Activated CD4-positive, alpha-beta memory T cell treated with anti-CD3 and anti-CD28 coated beads, Interleukin-2, amount 10 ng/mL, durations not matched to agents 7 days and 5 days (primary cell): ENCODE measurements at regions not wholly inside any gene's neighbourhood (a gene's known extent, or its start where the extent isn't known, plus 50 kb on each side); places are given as distances from the start of the nearest gene placed in this dataset.

Source experiments
- CTCF ChIA-PET: fragments of 350-600 bp; sonication (Branson Sonifier 250); formaldehyde crosslinking; loops from one replicate; lab custom pipeline; 2021; ENCODE audit warnings: antibody characterized with exemption, inconsistent platforms; lab: Charles Lee
- POLR2A ChIA-PET: fragments of 350-600 bp; sonication (Branson Sonifier 250); formaldehyde crosslinking; loops from one replicate; lab custom pipeline; 2021; ENCODE audit warnings: antibody characterized with exemption; lab: Charles Lee
- DNase-seq: peaks from one replicate; pipeline ENCODE4 v3.0.0-alpha.2; 2020
- H3K27ac Mint-ChIP-seq: one replicate; pipeline ENCODE4 v1.8.0; 2021; ENCODE audit warnings: mild to moderate bottlenecking, mixed read lengths
- H3K27me3 Mint-ChIP-seq: one replicate; pipeline ENCODE4 v1.8.0; 2021; ENCODE audit warnings: mixed read lengths
- H3K36me3 Mint-ChIP-seq: one replicate; pipeline ENCODE4 v1.8.0; 2021; ENCODE audit warnings: low read depth, mixed read lengths
- H3K4me1 Mint-ChIP-seq: one replicate; pipeline ENCODE4 v1.8.0; 2021; ENCODE audit warnings: mixed read lengths
- H3K4me3 Mint-ChIP-seq: one replicate; pipeline ENCODE4 v1.8.0; 2021; ENCODE audit warnings: mild to moderate bottlenecking, mixed read lengths
- H3K9me3 Mint-ChIP-seq: one replicate; pipeline ENCODE4 v1.8.0; 2021; ENCODE audit warnings: mixed read lengths

- CTCF ChIA-PET = no interaction called here
- Mint-ChIP-seq H3K9me3 (peaks cover 7% of the 10 kb centered on the region), H3K4me3 (no peak overlapping the region), H3K36me3 (peaks cover 3% of the 10 kb centered on the region), H3K27ac (no peak overlapping the region), H3K27me3 (no peaks in the 10 kb centered on the region), H3K4me1 (peaks cover 17% of the 10 kb centered on the region)
- POLR2A ChIA-PET = no interaction called here
- DNase-seq = no peak
Measured at GRCh38 chr10:4479342-4479741, 346.7 kb upstream of the AKR1E2 start.

- no peak for DNase-seq
- Mint-ChIP-seq H3K4me1 (peaks cover 27% of the 10 kb centered on the region), H3K27me3 (no peaks in the 10 kb centered on the region), H3K9me3 (peaks cover 7% of the 10 kb centered on the region), H3K36me3 (peaks cover 3% of the 10 kb centered on the region), H3K4me3 (no peak overlapping the region), H3K27ac (no peak overlapping the region)
- ChIA-PET CTCF (no interaction called here), POLR2A (no interaction called here)
Measured at GRCh38 chr10:4477664-4478063, 348.3 kb upstream of the AKR1E2 start.

GRCh38 chr10:4475827-4476490, 350.0 kb upstream of the AKR1E2 start:
- no peak for DNase-seq
- Mint-ChIP-seq H3K36me3 (peaks cover 3% of the 10 kb centered on the region), H3K27me3 (no peaks in the 10 kb centered on the region), H3K27ac (no peak overlapping the region), H3K4me3 (no peak overlapping the region), H3K9me3 (peaks cover 4% of the 10 kb centered on the region), H3K4me1 (peaks cover 27% of the 10 kb centered on the region)
- ChIA-PET CTCF (no interaction called here), POLR2A (no interaction called here)

GRCh38 chr10:4474829-4475228, 351.2 kb upstream of the AKR1E2 start:
- peaks cover 27% of the 10 kb centered on the region for H3K4me1 Mint-ChIP-seq
- H3K9me3 Mint-ChIP-seq = peaks cover 4% of the 10 kb centered on the region
- ChIA-PET CTCF (no interaction called here), POLR2A (interaction anchor here (0.7 kb wide), 1 partner anchor 697 kb away, joined by 3 read pairs; no protein-coding TSS in a partner anchor)
- peak overlapping the region; percentile 41 for H3K27ac Mint-ChIP-seq
- peaks cover 3% of the 10 kb centered on the region for H3K36me3 Mint-ChIP-seq
- H3K27me3 Mint-ChIP-seq = peaks cover 2% of the 10 kb centered on the region
- no peak overlapping the region for H3K4me3 Mint-ChIP-seq
- peak; percentile 41 for DNase-seq

- Mint-ChIP-seq H3K27ac (no peak overlapping the region), H3K4me3 (no peak overlapping the region), H3K27me3 (peaks cover 6% of the 10 kb centered on the region), H3K36me3 (no peaks in the 10 kb centered on the region), H3K4me1 (peaks cover 27% of the 10 kb centered on the region), H3K9me3 (no peaks in the 10 kb centered on the region)
- ChIA-PET POLR2A (interaction anchor here (0.7 kb wide), 1 partner anchor 696 kb away, joined by 3 read pairs; no protein-coding TSS in a partner anchor), CTCF (no interaction called here)
- no peak for DNase-seq
Measured at GRCh38 chr10:4473977-4474376, 352.0 kb upstream of the AKR1E2 start.

GRCh38 chr10:4472190-4472904, 353.7 kb upstream of the AKR1E2 start:
- CTCF ChIA-PET = no interaction called here
- H3K9me3 Mint-ChIP-seq = no peaks in the 10 kb centered on the region
- H3K27ac Mint-ChIP-seq = no peak overlapping the region
- POLR2A ChIA-PET = no interaction called here
- DNase-seq = no peak
- H3K4me3 Mint-ChIP-seq = no peak overlapping the region
- peaks cover 26% of the 10 kb centered on the region for H3K4me1 Mint-ChIP-seq
- H3K36me3 Mint-ChIP-seq = no peaks in the 10 kb centered on the region
- H3K27me3 Mint-ChIP-seq = peaks cover 7% of the 10 kb centered on the region

GRCh38 chr10:4470231-4470835, 355.7 kb upstream of the AKR1E2 start:
- DNase-seq = no peak
- peaks cover 20% of the 10 kb centered on the region for H3K4me1 Mint-ChIP-seq
- CTCF ChIA-PET = no interaction called here
- H3K27ac Mint-ChIP-seq = no peak overlapping the region
- H3K4me3 Mint-ChIP-seq = no peak overlapping the region
- no peaks in the 10 kb centered on the region for H3K9me3 Mint-ChIP-seq
- no peaks in the 10 kb centered on the region for H3K36me3 Mint-ChIP-seq
- POLR2A ChIA-PET = no interaction called here
- peaks cover 7% of the 10 kb centered on the region for H3K27me3 Mint-ChIP-seq

GRCh38 chr10:4467481-4467880, 358.5 kb upstream of the AKR1E2 start:
- ChIA-PET POLR2A (no interaction called here), CTCF (no interaction called here)
- H3K36me3 Mint-ChIP-seq = no peaks in the 10 kb centered on the region
- no peaks in the 10 kb centered on the region for H3K4me1 Mint-ChIP-seq
- peaks cover 7% of the 10 kb centered on the region for H3K27me3 Mint-ChIP-seq
- H3K4me3 Mint-ChIP-seq = no peak overlapping the region
- no peak overlapping the region for H3K27ac Mint-ChIP-seq
- no peak for DNase-seq
- H3K9me3 Mint-ChIP-seq = no peaks in the 10 kb centered on the region

- Mint-ChIP-seq H3K9me3 (no peaks in the 10 kb centered on the region), H3K4me1 (no peaks in the 10 kb centered on the region), H3K4me3 (no peak overlapping the region), H3K36me3 (no peaks in the 10 kb centered on the region), H3K27ac (no peak overlapping the region), H3K27me3 (peaks cover 3% of the 10 kb centered on the region)
- ChIA-PET POLR2A (no interaction called here), CTCF (no interaction called here)
- DNase-seq = no peak
Measured at GRCh38 chr10:4460267-4460666, 365.7 kb upstream of the AKR1E2 start.

GRCh38 chr10:4459531-4459930, 366.5 kb upstream of the AKR1E2 start:
- H3K36me3 Mint-ChIP-seq = no peaks in the 10 kb centered on the region
- DNase-seq = no peak
- peaks cover 3% of the 10 kb centered on the region for H3K27me3 Mint-ChIP-seq
- no peak overlapping the region for H3K4me3 Mint-ChIP-seq
- H3K4me1 Mint-ChIP-seq = no peaks in the 10 kb centered on the region
- ChIA-PET CTCF (no interaction called here), POLR2A (no interaction called here)
- H3K27ac Mint-ChIP-seq = no peak overlapping the region
- no peaks in the 10 kb centered on the region for H3K9me3 Mint-ChIP-seq

GRCh38 chr10:4457597-4457996, 368.4 kb upstream of the AKR1E2 start:
- Mint-ChIP-seq H3K4me1 (no peaks in the 10 kb centered on the region), H3K9me3 (no peaks in the 10 kb centered on the region), H3K36me3 (no peaks in the 10 kb centered on the region), H3K27ac (no peak overlapping the region), H3K27me3 (peaks cover 3% of the 10 kb centered on the region), H3K4me3 (no peak overlapping the region)
- POLR2A ChIA-PET = no interaction called here
- DNase-seq = no peak
- CTCF ChIA-PET = no interaction called here

GRCh38 chr10:4456776-4457175, 369.2 kb upstream of the AKR1E2 start:
- Mint-ChIP-seq H3K36me3 (no peaks in the 10 kb centered on the region), H3K9me3 (no peaks in the 10 kb centered on the region), H3K27me3 (peaks cover 3% of the 10 kb centered on the region), H3K4me3 (no peak overlapping the region), H3K27ac (no peak overlapping the region), H3K4me1 (no peaks in the 10 kb centered on the region)
- no peak for DNase-seq
- CTCF ChIA-PET = no interaction called here
- POLR2A ChIA-PET = no interaction called here

GRCh38 chr10:4456279-4456678, 369.7 kb upstream of the AKR1E2 start:
- Mint-ChIP-seq H3K27ac (no peak overlapping the region), H3K9me3 (no peaks in the 10 kb centered on the region), H3K4me1 (no peaks in the 10 kb centered on the region), H3K36me3 (no peaks in the 10 kb centered on the region), H3K27me3 (peaks cover 3% of the 10 kb centered on the region), H3K4me3 (no peak overlapping the region)
- no peak for DNase-seq
- CTCF ChIA-PET = no interaction called here
- POLR2A ChIA-PET = no interaction called here
